ENCODE measurements at regions not wholly inside any gene's neighbourhood (a gene's known extent, or its start where the extent isn't known, plus 50 kb on each side); places are given as distances from the start of the nearest gene placed in this dataset.
"Not testable (repeated sequence)": the region's sequence is repeated elsewhere in the genome, so short reads cannot be mapped to it uniquely, and the experiment has no call there.

GRCh38 chr6:167669870-167670802 lies 156.6 kb upstream of the AFDN start:
- H3K9ac ChIP-seq (ENCODE audit: low read depth, low read length), result no peak overlapping the region
- H3K36me3 ChIP-seq (ENCODE audit: insufficient read depth, low read length), result no peaks in the 10 kb centered on the region
- H3K27me3 ChIP-seq (ENCODE audit: control insufficient read depth, insufficient read depth, low read length), result no peaks in the 10 kb centered on the region
- no peak overlapping the region for H3K4me2 ChIP-seq (ENCODE audit: low read length)
- H3K9me3 ChIP-seq (replicated peaks; ENCODE audit: low read length), result peaks cover 16% of the 10 kb centered on the region
- no peak overlapping the region for H3K4me3 ChIP-seq (ENCODE audit: low read length)
- H3K4me1 ChIP-seq (ENCODE audit: control insufficient read depth, insufficient read depth, low read length), result no peaks in the 10 kb centered on the region

- H3K4me1 ChIP-seq (ENCODE audit: control insufficient read depth, insufficient read depth, low read length), result no peaks in the 10 kb centered on the region
- H3K9me3 ChIP-seq (replicated peaks; ENCODE audit: low read length), result peaks cover 18% of the 10 kb centered on the region
- H3K9ac ChIP-seq (ENCODE audit: low read depth, low read length), result no peak overlapping the region
- no peak overlapping the region for H3K4me2 ChIP-seq (ENCODE audit: low read length)
- H3K27me3 ChIP-seq (ENCODE audit: control insufficient read depth, insufficient read depth, low read length), result no peaks in the 10 kb centered on the region
- no peaks in the 10 kb centered on the region for H3K36me3 ChIP-seq (ENCODE audit: insufficient read depth, low read length)
- H3K4me3 ChIP-seq (ENCODE audit: low read length), result no peak overlapping the region
These were observed 155.8 kb upstream of the AFDN start for GRCh38 chr6:167670938-167671338.

DNA sequence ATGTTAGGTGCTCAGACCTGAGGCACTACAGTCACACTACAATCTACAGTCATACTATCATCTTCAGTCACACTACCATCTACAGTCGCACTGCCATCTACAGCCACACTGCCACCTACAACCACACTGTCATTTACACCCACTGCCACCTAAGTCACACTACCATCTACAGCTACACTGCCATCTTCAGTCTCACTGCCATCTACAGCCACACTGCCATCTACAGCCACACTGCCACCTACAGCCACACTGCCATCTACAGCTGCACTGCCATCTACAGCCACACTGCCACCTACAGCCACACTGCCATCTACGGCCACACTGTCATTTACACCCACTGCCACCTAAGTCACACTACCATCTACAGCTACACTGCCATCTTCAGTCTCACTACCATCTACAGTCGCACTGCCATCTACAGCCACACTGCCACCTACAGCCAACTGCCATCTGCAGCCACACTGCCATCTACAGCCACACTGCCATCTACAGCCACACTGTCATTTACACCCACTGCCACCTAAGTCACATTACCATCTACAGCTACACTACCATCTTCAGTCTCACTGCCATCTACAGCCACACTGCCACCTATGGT lies 155.2 kb upstream of the AFDN start:
- peaks cover 19% of the 10 kb centered on the region for H3K9me3 ChIP-seq (replicated peaks; ENCODE audit: low read length)
- not testable (repeated sequence) for H3K4me1 ChIP-seq (ENCODE audit: control insufficient read depth, insufficient read depth, low read length); H3K9ac ChIP-seq (ENCODE audit: low read depth, low read length); H3K27me3 ChIP-seq (ENCODE audit: control insufficient read depth, insufficient read depth, low read length); H3K4me3 ChIP-seq (ENCODE audit: low read length); H3K4me2 ChIP-seq (ENCODE audit: low read length); H3K36me3 ChIP-seq (ENCODE audit: insufficient read depth, low read length)

DNA sequence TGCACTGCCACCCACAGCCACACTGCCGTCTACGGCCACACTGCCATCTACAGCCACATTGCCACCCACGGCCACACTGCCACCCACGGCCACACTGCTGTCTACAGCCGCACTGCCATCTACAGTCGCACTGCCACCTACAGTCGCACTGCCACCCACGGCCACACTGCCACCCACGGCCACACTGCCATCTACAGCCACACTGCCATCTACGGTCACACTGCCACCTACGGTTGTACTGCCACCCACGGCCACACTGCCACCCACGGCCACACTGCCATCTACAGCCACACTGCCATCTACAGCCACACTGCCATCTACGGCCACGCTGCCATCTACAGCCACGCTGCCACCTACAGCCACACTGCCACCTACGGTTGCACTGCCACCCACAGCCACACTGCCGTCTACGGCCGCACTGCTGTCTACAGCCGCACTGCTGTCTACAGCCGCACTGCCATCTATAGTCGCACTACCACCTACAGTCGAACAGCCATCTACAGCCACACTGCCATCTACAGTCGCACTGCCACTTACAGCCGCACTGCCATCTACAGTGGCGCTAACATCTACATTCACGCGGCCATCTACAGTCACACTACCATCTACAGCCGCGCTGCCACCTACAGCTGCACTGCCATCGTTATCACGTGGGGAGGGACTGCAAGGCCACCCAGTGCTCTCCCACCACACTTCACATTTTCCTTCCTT lies 154.6 kb upstream of the AFDN start:
- Histone ChIP-seq H3K9ac (ENCODE audit: low read depth, low read length) (no peak overlapping the region), H3K4me1 (ENCODE audit: control insufficient read depth, insufficient read depth, low read length) (no peaks in the 10 kb centered on the region), H3K4me3 (ENCODE audit: low read length) (no peak overlapping the region), H3K9me3 (replicated peaks; ENCODE audit: low read length) (peaks cover 19% of the 10 kb centered on the region), H3K27me3 (ENCODE audit: control insufficient read depth, insufficient read depth, low read length) (no peaks in the 10 kb centered on the region), H3K4me2 (ENCODE audit: low read length) (no peak overlapping the region), H3K36me3 (ENCODE audit: insufficient read depth, low read length) (no peaks in the 10 kb centered on the region)

DNA sequence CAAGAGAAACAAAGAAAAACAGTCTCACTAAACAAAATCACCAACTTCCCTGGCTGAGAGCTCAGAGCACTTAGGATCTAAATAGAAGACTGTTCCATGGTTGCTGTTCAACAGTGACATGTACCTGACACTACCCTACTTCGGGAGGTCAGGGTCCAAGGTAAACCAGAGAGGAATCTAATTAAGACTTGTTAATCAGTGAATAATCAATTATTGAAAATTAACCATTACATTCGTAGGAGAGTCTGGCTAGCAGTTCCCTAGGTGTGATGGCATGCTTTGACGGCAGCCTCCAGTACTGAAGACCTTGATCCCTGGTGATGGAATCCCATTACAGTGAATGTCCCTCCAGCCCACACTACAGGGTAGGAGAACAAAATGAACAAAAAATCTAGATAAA lies 154.0 kb upstream of the AFDN start:
- Histone ChIP-seq H3K9me3 (replicated peaks; ENCODE audit: low read length) (peaks cover 19% of the 10 kb centered on the region), H3K9ac (ENCODE audit: low read depth, low read length) (no peak overlapping the region), H3K36me3 (ENCODE audit: insufficient read depth, low read length) (no peaks in the 10 kb centered on the region), H3K27me3 (ENCODE audit: control insufficient read depth, insufficient read depth, low read length) (no peaks in the 10 kb centered on the region), H3K4me2 (ENCODE audit: low read length) (no peak overlapping the region), H3K4me1 (ENCODE audit: control insufficient read depth, insufficient read depth, low read length) (no peaks in the 10 kb centered on the region), H3K4me3 (ENCODE audit: low read length) (no peak overlapping the region)

DNA sequence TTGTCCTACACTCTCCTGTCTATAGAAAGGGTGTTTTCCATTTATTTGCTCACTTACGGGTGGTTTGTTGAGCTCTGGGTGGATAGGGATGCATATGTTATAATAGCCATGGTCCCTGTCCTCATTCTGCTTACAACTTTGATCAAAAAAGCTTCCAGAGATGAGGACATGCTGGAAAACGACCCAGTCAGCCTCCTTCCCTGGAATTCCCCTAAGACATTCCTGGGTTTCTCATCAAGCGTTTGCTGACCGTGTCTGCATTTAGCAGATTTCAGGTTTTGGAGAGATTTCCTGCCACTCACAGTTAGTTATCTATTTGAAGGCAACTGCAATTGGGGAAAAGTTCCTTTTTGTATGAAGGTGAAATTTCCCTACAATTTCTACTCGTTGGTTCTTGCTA lies 152.8 kb upstream of the AFDN start:
- H3K9ac ChIP-seq (ENCODE audit: low read depth, low read length), result no peak overlapping the region
- no peak overlapping the region for H3K4me2 ChIP-seq (ENCODE audit: low read length)
- H3K9me3 ChIP-seq (replicated peaks; ENCODE audit: low read length), result peaks cover 15% of the 10 kb centered on the region

DNA sequence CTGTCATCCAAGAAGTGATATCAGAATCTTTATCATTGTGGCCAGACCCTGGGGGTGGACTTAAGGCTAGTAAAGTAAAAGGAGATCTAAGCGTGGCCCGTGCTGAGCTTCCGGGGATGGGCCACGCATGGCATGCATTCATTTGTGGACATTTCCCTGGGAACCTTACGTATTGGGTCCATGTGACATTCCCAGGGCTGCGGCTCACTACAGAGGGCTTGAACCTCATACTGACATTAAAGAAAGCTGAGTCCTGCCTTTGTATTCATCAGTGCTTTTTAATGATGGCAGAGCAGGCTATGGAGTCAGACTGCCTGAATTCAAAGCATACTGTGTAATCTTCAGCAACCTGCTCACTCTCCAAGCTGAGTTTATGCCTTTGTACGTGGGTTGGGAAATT lies 152.2 kb upstream of the AFDN start:
- Histone ChIP-seq H3K4me3 (ENCODE audit: low read length) (no peak overlapping the region), H3K4me1 (ENCODE audit: control insufficient read depth, insufficient read depth, low read length) (no peaks in the 10 kb centered on the region)

More for the DNA sequence above, 152.8 kb upstream of the AFDN start:
- no peak overlapping the region for H3K4me3 ChIP-seq (ENCODE audit: low read length)
- no peaks in the 10 kb centered on the region for H3K36me3 ChIP-seq (ENCODE audit: insufficient read depth, low read length)
- no peaks in the 10 kb centered on the region for H3K27me3 ChIP-seq (ENCODE audit: control insufficient read depth, insufficient read depth, low read length)
- H3K4me1 ChIP-seq (ENCODE audit: control insufficient read depth, insufficient read depth, low read length), result no peaks in the 10 kb centered on the region

DNA sequence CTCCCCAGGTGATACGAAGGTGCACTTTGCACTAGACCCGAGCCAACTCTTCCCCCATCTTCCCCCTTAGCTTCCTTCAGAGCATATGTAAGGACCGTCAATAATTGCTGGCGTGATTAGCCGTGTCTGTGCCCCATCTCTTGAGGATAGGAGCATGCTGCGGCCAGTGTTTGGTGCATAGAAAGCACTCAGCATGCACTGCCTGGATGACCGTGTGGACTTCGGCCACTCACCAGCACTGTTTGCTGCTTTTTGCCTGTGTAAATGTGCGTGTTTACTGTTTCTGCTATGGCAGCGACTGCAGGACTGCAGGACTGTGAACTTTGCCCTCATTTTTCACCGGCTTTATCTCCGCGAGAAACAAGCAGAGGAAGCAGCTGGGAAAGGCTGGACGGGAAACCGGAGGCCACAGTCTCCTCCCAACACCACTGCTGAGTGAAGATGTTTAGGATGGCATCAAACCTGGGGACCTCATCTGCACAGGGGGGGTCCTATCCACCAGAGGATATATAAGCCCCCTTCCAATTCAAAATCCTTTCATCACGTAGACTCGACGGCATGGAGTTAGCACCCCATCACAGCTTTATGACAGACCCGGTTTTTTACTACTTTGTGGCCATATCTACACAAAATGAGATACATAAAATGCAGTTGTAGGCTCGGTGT lies 150.6 kb upstream of the AFDN start:
- Histone ChIP-seq H3K4me2 (ENCODE audit: low read length) (no peak overlapping the region), H3K9ac (ENCODE audit: low read depth, low read length) (no peak overlapping the region), H3K9me3 (replicated peaks; ENCODE audit: low read length) (peaks cover 7% of the 10 kb centered on the region), H3K4me3 (ENCODE audit: low read length) (no peak overlapping the region), H3K27me3 (ENCODE audit: control insufficient read depth, insufficient read depth, low read length) (no peaks in the 10 kb centered on the region), H3K36me3 (ENCODE audit: insufficient read depth, low read length) (no peaks in the 10 kb centered on the region), H3K4me1 (ENCODE audit: control insufficient read depth, insufficient read depth, low read length) (no peaks in the 10 kb centered on the region)

More for the DNA sequence above, 152.2 kb upstream of the AFDN start:
- Histone ChIP-seq H3K4me2 (ENCODE audit: low read length) (no peak overlapping the region), H3K9ac (ENCODE audit: low read depth, low read length) (no peak overlapping the region), H3K27me3 (ENCODE audit: control insufficient read depth, insufficient read depth, low read length) (no peaks in the 10 kb centered on the region), H3K9me3 (replicated peaks; ENCODE audit: low read length) (peaks cover 10% of the 10 kb centered on the region), H3K36me3 (ENCODE audit: insufficient read depth, low read length) (no peaks in the 10 kb centered on the region)

- Histone ChIP-seq H3K9me3 (replicated peaks; ENCODE audit: low read length) (peaks cover 11% of the 10 kb centered on the region), H3K36me3 (ENCODE audit: insufficient read depth, low read length) (no peaks in the 10 kb centered on the region), H3K4me2 (ENCODE audit: low read length) (no peak overlapping the region), H3K4me1 (ENCODE audit: control insufficient read depth, insufficient read depth, low read length) (no peaks in the 10 kb centered on the region), H3K4me3 (ENCODE audit: low read length) (no peak overlapping the region), H3K9ac (ENCODE audit: low read depth, low read length) (no peak overlapping the region), H3K27me3 (ENCODE audit: control insufficient read depth, insufficient read depth, low read length) (no peaks in the 10 kb centered on the region)
These were observed 149.9 kb upstream of the AFDN start for GRCh38 chr6:167676666-167677421.

DNA sequence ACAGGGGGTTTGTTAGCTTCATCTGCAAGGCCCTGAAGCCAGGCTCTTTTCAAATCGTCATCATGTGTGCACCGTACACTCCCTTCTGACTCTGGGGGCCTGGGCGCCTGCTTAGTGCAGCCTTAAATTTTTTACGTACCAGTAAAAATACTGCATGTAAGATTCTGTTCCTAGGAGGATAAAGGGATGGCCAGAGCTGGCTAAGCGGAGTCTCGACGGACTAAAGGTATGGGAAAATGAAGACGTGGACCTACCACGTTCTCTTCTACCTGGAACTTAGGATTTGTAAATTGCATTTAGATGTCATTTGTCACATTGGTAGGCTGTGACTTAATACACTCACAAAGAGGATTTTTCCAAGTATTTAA lies 149.3 kb upstream of the AFDN start:
- Histone ChIP-seq H3K4me2 (ENCODE audit: low read length) (no peak overlapping the region), H3K27me3 (ENCODE audit: control insufficient read depth, insufficient read depth, low read length) (no peaks in the 10 kb centered on the region), H3K4me3 (ENCODE audit: low read length) (no peak overlapping the region), H3K9me3 (replicated peaks; ENCODE audit: low read length) (peaks cover 11% of the 10 kb centered on the region), H3K4me1 (ENCODE audit: control insufficient read depth, insufficient read depth, low read length) (no peaks in the 10 kb centered on the region), H3K9ac (ENCODE audit: low read depth, low read length) (no peak overlapping the region), H3K36me3 (ENCODE audit: insufficient read depth, low read length) (no peaks in the 10 kb centered on the region)
